Right lobe of liver (tissue), 6 donors: ENCODE measurements at regions not wholly inside any gene's neighbourhood (a gene's known extent, or its start where the extent isn't known, plus 50 kb on each side); places are given as distances from the start of the nearest gene placed in this dataset.

Experiments used
- ATAC-seq, 4 donors: fragments of 200-7000 bp; cut with Tn5 transposase; one replicate each; pipeline ENCODE4 v1.9.1; 2020; ENCODE audit warnings: mild to moderate bottlenecking in 4 of 4, moderate library complexity in 4 of 4
- DNase-seq, 3 donors: peaks; one replicate each; pipeline ENCODE4 v3.0.0-alpha.2; 2020
- H3K27ac ChIP-seq, 3 donors: fragments of 200-600 bp; one replicate each; pipeline ENCODE4 v1.8.0; 2022
- H3K27me3 ChIP-seq, 2 donors: fragments of 200-600 bp; one replicate each; pipeline ENCODE4 v1.8.0; 2022
- H3K36me3 ChIP-seq, 4 donors: fragments of 200-600 bp; sonication (generic) in 1 of 4; one replicate each; pipeline versions ENCODE4 v1.5.1 to v1.8.0; 2017 to 2022; ENCODE audit warnings: control low read depth in 1 of 4
- H3K4me1 ChIP-seq, 4 donors: fragments of 200-600 bp; sonication (generic) in 1 of 4; one replicate each; pipeline versions ENCODE4 v1.5.1 to v1.8.0; 2017 to 2022; ENCODE audit warnings: control low read depth in 1 of 4
- H3K4me3 ChIP-seq, 3 donors: fragments of 200-600 bp; one replicate each; pipeline ENCODE4 v1.8.0; 2022
- H3K9me3 ChIP-seq, 4 donors: fragments of 200-600 bp; sonication (generic) in 1 of 4; one replicate each; pipeline versions ENCODE4 v1.5.1 to v1.8.0; 2017 to 2022; ENCODE audit warnings: control low read depth in 1 of 4
- CTCF ChIP-seq, 4 donors: fragments of 200-600 bp in 3 of 4; fragments of 450-650 bp in 1 of 4; IDR thresholded peaks; one replicate each; pipeline versions ENCODE4 v1.5.1 to v1.8.0; 2016 to 2022; ENCODE audit warnings: antibody characterized with exemption in 4 of 4, mild to moderate bottlenecking in 2 of 4
- POLR2A ChIP-seq: fragments of 450-650 bp; IDR thresholded peaks from one replicate; pipeline ENCODE4 v1.6.1; 2017; ENCODE audit warnings: antibody characterized with exemption, mild to moderate bottlenecking
- WGBS: methylation state at CpG from one replicate; pipeline ENCODE4 v1.1.6; 2018; ENCODE audit warnings: low coverage, low lambda C conversion rate; ENCODE audit not compliant: insufficient coverage; ENCODE audit errors: missing lambda C conversion rate; 5-methylcytosine and 5-hydroxymethylcytosine counted together
- intact Hi-C, 2 donors: fragments of 100-400 bp; cut with DNase I; formaldehyde crosslinking; loops; one replicate each; pipeline versions ENCODE4 v1.11.2 to v1.14.1; 2022
- donor health status: DM: no; HTN: yes; CAD: no.
- donor health status: DM: no; HTN: no; CAD: no.
- donor health status: DM: no; HTN: no; CAD: no.
- donor health status: DM: no; HTN: yes; CAD: no.
- donor health status: DM: no; HTN: yes; CAD: no.

DNA sequence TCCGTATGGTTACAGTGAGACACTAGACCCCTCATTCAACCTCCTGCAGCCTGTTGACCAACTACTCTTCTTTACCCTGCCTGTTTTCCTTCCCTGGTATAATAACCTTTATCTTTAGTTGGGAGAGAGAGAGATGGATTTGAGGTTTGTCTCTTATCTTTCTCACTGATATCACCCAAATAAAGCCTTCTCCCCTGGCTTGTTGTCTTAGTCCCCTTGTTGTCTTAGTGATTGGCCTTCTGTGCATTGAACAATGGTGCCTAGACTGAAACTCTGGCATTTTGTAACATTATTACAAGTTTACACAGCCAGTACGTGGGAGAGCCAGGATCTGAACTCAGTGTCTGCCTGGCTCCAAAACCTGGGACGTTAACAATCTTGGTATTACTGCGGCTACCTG lies 560.8 kb downstream of the HS3ST4 start:
- DNase-seq: no peak
- Histone ChIP-seq H3K9me3 (no peaks in the 10 kb centered on the region), H3K27ac (no peak overlapping the region), H3K36me3 (no peaks in the 10 kb centered on the region), H3K4me1 (no peaks in the 10 kb centered on the region), H3K4me3 (no peak overlapping the region), H3K27me3 (no peaks in the 10 kb centered on the region)
- intact Hi-C loops: no loop called here
- no peak for ATAC-seq
- WGBS: 45% methylated on average over 4 of the region's 4 CpGs
- no peak for TF ChIP-seq POLR2A
- TF ChIP-seq CTCF (IDR thresholded peaks at IDR 0.05): no peak

GRCh38 chr16:26261621-26262020 lies 569.9 kb downstream of the HS3ST4 start:
- no peak overlapping the region for H3K27ac ChIP-seq
- H3K9me3 ChIP-seq: no peaks in the 10 kb centered on the region
- H3K27me3 ChIP-seq: no peaks in the 10 kb centered on the region
- no peaks in the 10 kb centered on the region for H3K4me1 ChIP-seq
- H3K4me3 ChIP-seq: no peak overlapping the region
- ATAC-seq: no peak
- no peak for DNase-seq
- intact Hi-C loops: no loop called here
- TF ChIP-seq POLR2A (no peak), CTCF (IDR thresholded peaks at IDR 0.05) (no peak)
- H3K36me3 ChIP-seq: no peaks in the 10 kb centered on the region
- WGBS: 76% methylated on average over 2 of the region's 2 CpGs

- Histone ChIP-seq H3K36me3 (no peaks in the 10 kb centered on the region), H3K4me1 (no peaks in the 10 kb centered on the region), H3K27me3 (no peaks in the 10 kb centered on the region), H3K9me3 (no peaks in the 10 kb centered on the region), H3K4me3 (no peak overlapping the region), H3K27ac (no peak overlapping the region)
- intact Hi-C loops: no loop called here
- ATAC-seq (no peak), DNase-seq (no peak)
- TF ChIP-seq CTCF (IDR thresholded peaks at IDR 0.05): no peak
- TF ChIP-seq POLR2A: no peak
- WGBS: 25% methylated on average over 2 of the region's 2 CpGs
Observed at GRCh38 chr16:26263406-26263805, 571.6 kb downstream of the HS3ST4 start.

DNA sequence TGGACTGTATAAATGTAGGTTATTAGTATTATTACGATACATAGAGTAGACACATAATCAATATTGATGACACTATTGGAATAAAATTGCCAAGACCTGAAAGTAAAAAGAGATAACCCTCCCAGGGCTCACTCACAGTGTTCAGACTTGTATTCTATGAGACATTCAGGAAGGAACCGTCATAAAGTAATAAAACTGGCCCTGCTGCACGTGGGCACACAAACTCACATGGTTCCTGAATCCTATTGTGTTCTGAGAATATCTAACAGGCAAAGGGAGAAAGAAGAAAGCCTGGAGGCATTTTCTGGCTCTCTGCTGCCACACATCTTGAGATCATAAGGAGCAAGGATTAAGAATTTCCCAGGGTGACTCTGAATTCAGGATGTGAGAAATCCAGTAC lies 575.9 kb downstream of the HS3ST4 start:
- Histone ChIP-seq H3K4me1 (no peaks in the 10 kb centered on the region), H3K9me3 (no peaks in the 10 kb centered on the region), H3K4me3 (no peak overlapping the region), H3K27ac (no peak overlapping the region), H3K36me3 (no peaks in the 10 kb centered on the region), H3K27me3 (no peaks in the 10 kb centered on the region)
- TF ChIP-seq POLR2A (no peak), CTCF (IDR thresholded peaks at IDR 0.05) (no peak)
- intact Hi-C loops: no loop called here
- DNase-seq (no peak), ATAC-seq (no peak)
- WGBS: 62% methylated on average over 3 of the region's 3 CpGs

GRCh38 chr16:26269673-26270072 lies 577.9 kb downstream of the HS3ST4 start:
- DNase-seq (no peak), ATAC-seq (no peak)
- no peaks in the 10 kb centered on the region for H3K36me3 ChIP-seq
- H3K27me3 ChIP-seq: no peaks in the 10 kb centered on the region
- H3K4me1 ChIP-seq: no peaks in the 10 kb centered on the region
- H3K9me3 ChIP-seq: no peaks in the 10 kb centered on the region
- intact Hi-C loops: no loop called here
- no peak overlapping the region for H3K27ac ChIP-seq
- H3K4me3 ChIP-seq: no peak overlapping the region
- TF ChIP-seq POLR2A: no peak
- no peak for TF ChIP-seq CTCF (IDR thresholded peaks at IDR 0.05)
